ENCODE measurements at regions not wholly inside any gene's neighbourhood (a gene's known extent, or its start where the extent isn't known, plus 50 kb on each side); places are given as distances from the start of the nearest gene placed in this dataset.

GRCh38 chr1:67616394-67616985 is 68.5 kb upstream of the GADD45A start:
- DNase-seq (ENCODE audit: low read depth): no peak

GRCh38 chr1:67618285-67619018 is 66.5 kb upstream of the GADD45A start:
- no peak for DNase-seq (ENCODE audit: low read depth)

DNA sequence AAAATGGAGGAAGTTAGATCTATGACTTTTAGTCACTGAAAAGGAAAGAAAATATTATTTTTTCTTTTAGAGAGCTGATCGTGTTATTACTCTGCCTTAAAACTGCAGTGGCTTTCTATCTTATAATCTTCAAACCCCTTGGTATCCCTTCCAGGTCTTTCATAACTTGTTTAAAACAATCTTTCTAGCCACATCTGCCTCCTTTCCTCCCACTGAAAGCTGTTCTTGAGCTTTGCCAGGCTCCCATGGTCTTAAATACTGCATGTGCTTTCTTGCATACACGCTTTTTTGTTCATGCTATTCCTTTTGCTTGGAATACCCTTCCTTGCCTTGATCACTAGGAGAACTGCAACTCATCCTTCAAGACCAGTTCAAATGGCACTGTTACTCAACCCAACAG is 65.9 kb upstream of the GADD45A start:
- DNase-seq (ENCODE audit: low read depth): no peak

DNA sequence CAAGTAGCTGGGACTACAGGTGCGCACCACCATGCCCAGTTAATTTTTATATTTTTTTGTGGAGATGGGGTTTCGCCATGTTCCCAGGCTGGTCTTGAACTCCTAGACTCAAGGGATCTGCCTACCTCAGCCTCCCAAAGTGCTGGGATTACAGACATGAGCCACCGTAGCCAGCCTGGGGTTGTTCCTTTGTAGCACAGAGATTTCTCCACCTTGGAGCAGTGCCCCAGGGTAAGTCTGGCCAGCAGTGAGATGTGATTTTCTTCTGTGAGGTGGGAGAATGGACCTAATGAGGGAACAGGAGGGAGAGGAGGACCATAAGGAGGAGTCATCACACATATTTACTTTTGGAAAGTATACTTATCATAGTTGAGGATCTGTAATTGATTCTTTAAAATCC is 61.1 kb upstream of the GADD45A start:
- DNase-seq (ENCODE audit: low read depth): no peak

DNA sequence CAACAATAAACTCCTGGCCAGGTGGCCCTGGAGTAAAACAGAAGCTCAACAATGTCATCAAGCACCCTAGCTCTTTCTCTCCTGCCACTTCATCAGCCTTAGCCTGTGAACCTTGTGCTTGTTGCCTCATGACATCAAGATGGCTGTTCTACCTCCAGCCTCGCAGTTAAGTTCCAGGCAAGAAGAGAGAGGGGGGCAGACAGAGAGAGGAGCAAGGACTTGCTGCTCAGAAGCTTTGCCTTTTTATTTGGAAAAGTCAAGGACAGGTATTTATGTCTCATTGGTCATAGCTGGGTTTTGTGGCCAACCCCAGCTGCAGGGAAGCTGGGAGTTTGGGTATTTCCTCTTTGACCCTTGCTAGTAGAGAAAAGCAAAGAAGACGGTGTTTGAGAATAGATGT is 60.3 kb upstream of the GADD45A start:
- DNase-seq (ENCODE audit: low read depth): no peak

- DNase-seq (ENCODE audit: low read depth): no peak
Measured at GRCh38 chr1:67626090-67626860, 58.7 kb upstream of the GADD45A start.

DNA sequence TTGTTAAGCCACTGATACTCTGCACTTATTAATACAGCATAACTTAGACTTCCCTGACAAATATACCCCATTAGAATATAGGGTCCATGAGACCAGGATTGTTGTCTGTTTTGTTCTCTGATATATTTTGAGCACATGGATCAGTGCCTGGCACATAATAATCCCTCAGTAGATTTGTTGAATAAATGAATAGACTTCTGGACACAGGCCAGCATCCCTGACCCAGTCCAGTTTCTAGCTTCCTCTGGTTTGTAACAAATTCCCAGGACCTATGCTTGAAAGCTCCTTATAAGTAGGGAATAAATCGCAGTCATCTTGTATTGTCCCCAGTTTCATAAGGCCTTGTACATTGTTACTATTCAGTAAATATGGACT is 58.2 kb upstream of the GADD45A start:
- no peak for DNase-seq (ENCODE audit: low read depth)

DNA sequence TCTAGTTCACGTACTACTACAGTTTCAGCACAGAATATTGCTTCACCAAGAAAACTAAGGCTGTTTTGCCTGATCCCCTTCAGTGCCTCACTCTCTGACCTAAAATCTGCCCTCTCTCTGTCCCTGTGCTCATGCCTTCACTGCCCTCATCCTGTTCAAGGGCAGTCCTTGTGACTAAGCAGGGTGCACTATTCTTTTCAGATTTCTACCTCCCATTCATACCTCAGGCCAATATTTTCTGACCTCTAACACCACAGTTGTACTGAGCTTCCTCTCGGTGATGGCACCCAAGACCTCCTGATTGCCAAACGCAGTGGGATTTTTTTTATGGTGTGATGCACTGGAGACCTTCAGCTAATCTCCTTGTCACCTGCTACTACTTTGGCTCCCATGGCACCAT is 57.7 kb upstream of the GADD45A start:
- DNase-seq (ENCODE audit: low read depth): no peak

GRCh38 chr1:67627906-67628305 is 57.1 kb upstream of the GADD45A start:
- DNase-seq (ENCODE audit: low read depth): no peak

DNA sequence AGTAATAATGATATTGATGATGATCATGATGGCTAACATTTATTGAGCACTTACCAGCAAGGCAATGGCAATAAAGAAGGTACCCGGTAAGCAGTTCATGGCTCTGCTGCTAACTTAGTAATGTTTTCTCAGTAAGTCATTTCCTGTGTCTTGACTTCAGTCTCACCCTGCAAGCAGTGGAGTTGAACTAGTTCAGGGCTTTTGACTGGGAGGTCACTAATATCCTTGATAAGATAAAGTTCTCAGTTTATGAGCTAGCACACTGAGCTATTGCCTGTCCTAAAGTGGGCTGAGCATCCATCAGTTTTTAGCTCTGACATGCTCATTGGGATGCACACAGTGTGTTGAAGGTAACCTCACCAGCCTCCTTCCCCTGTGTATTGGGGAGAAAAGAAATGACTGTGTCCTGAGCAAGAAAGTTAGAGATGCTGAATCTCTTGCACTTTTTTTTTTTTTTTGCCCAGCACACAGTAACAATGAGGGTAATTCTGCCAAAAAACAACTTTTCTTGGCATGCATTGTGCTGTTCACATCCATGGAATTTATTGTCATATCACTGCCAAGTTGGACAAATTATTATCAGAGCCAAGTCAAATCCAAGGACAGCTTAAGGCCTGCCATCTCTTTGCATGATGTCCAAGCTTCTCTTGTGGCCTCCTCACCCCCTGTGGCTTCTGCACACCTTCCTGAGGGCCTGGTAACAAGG is 55.5 kb upstream of the GADD45A start:
- no peak for DNase-seq (ENCODE audit: low read depth)

GRCh38 chr1:67630438-67631045 is 54.5 kb upstream of the GADD45A start:
- no peak for DNase-seq (ENCODE audit: low read depth)

- DNase-seq (ENCODE audit: low read depth): no peak
Measured at GRCh38 chr1:67632356-67632755, 52.6 kb upstream of the GADD45A start.

DNA sequence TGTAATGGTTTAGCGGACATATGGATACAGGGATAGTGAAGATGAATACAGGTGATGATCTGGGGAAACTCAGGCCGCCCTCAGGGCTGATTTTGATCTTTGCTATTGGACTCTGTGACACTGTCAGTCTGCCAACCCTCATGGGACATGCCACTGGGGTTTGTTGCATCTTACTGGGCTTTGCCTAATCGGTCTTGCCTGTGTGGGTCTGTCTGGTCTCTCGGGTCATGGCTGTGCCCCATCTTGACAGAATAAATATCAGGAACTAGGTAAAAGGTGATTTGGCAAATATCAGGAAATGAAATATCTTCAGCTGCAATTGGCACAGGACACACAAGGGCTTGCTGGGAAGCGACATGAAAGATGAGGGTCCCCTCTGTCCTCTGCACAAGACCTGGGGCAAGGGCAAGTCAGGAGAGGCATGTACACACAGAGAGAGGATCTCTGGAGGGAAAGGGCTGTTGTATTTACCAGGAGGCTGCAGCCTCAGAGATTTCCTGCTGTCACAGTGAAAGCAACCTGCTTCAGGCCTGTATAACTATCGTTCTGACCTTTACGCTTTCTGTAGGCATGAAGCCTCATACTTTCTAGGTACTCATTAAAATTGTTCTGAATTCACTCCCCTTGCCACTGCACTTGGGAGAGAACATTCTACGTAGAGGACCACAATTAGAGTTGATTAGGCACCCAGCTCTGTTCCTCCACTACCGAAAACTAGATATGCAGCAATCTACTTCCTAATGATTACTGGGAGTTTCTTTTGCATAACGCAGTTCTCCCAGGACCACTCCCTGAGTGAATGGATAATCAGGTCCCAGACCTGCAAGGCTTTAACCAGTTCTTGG is 52.0 kb upstream of the GADD45A start:
- DNase-seq (ENCODE audit: low read depth): no peak

DNA sequence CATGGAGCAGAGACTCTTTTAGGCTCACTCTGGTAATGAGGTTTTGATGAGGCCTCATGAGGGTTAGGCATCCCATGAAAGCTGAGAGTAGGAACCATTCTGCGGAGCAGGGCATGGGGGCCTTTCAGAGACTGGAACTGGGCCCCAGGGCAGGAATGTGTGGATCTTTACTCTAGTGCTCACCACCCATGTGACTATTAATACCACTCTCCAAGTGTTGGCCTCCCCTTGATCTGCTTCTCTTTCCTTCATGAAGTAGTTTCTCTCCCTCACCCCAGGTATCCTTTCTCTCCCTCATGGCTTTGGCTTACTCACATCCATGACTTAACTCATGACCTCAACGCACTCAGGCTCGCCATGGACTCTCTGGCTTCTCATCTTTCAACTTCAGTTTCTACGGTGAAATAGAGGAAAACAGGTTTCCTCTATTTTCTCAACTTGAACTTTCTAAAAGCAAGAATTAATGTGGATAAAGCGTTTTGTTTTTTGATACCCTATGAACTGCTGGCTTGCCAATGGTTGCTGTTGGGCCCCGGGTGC is 50.5 kb upstream of the GADD45A start:
- DNase-seq (ENCODE audit: low read depth): no peak

DNA sequence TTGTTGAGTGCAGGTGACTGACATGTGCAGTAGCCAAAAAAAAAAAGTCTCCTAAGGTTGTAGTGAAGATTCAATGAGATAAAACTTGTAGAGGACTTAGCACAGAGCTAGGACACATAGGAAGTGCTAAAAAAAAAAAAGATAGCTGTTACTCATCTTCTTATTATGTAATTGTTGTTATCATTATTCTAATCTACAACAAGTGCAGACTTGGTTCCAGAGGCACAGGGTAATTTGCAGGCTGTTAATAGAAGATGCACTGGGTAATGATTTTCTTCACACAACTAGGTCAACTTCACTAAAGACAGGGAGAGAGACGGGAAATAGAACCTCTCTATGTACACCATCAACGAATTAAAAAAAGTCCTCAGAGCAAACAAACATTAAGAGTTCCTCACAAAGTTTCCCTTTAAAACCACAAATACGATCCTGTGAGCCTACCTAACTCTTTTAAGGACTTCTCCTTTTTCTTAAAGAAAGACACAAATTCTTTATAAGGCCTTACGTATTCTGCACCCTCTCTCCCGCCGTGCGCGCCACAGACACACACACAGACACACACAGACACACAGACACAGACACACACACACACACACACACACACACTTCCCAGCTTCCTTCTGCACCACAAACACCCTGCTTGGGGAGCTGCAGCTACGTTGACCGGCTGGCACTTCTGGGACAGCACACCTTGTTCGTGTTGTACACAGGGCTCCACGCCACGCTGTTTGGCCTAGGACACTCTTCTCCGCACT is 49.8 kb upstream of the GADD45A start:
- no peak for DNase-seq (ENCODE audit: low read depth)

All from stimulated activated CD8-positive, alpha-beta memory T cell treated with anti-CD3 and anti-CD28 coated beads, Interleukin-12 subunit alpha, Interleukin-12 subunit beta, amount 100 ng/mL, for 1 hour (primary cell).